Posterior vena cava (tissue), 2 donors: ENCODE measurements at regions not wholly inside any gene's neighbourhood (a gene's known extent, or its start where the extent isn't known, plus 50 kb on each side); places are given as distances from the start of the nearest gene placed in this dataset.
"Not testable (repeated sequence)": the region's sequence is repeated elsewhere in the genome, so short reads cannot be mapped to it uniquely, and the experiment has no call there.

ENCODE experiments used
- DNase-seq: peaks from one replicate; pipeline ENCODE4 v3.0.0-alpha.2; 2020; ENCODE audit warnings: low spot score
- intact Hi-C, 2 donors: fragments of 100-400 bp; cut with DNase I; formaldehyde crosslinking; loops; one replicate each; pipeline versions ENCODE4 v1.14.1 to v1.14.2; 2022 to 2023
- donor health status: DM: yes; HTN: yes; CAD: no.
- donor health status: DM: yes; HTN: yes; CAD: no.

GRCh38 chr6:167744681-167745669 lies 81.7 kb upstream of the AFDN start:
- no peak for DNase-seq
- intact Hi-C loops = no loop called here

- peak; percentile 92 for DNase-seq
- intact Hi-C loops = no loop called here
Measured at GRCh38 chr6:167745670-167746389, 80.9 kb upstream of the AFDN start.

GRCh38 chr6:167746390-167746907 lies 80.3 kb upstream of the AFDN start:
- no peak for DNase-seq
- intact Hi-C loops = no loop called here

- DNase-seq = no peak
- intact Hi-C loops = no loop called here
Measured at GRCh38 chr6:167746975-167747374, 79.7 kb upstream of the AFDN start.

- intact Hi-C loops = no loop called here
- DNase-seq = no peak
Measured at GRCh38 chr6:167747645-167748044, 79.1 kb upstream of the AFDN start.

DNA sequence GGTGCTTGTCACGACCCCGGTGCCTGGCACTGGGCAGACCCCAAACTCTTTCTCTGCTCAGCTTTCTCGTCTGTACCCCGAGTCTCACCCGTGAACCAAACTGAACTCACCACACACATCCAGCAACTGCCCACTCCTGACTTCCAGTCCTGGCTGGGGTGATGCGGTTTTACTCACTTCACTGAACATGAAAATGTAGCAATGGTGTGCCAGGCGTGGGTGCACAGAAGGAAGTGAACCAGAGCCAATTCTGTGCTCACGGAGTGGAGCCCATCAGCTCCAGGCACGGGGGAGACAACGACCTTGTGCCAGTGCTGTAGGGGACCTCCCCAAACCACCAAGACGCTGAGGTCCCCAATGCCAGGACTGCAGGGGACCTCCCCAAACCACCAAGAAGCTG lies 78.7 kb upstream of the AFDN start:
- DNase-seq = no peak
- intact Hi-C loops = no loop called here

DNA sequence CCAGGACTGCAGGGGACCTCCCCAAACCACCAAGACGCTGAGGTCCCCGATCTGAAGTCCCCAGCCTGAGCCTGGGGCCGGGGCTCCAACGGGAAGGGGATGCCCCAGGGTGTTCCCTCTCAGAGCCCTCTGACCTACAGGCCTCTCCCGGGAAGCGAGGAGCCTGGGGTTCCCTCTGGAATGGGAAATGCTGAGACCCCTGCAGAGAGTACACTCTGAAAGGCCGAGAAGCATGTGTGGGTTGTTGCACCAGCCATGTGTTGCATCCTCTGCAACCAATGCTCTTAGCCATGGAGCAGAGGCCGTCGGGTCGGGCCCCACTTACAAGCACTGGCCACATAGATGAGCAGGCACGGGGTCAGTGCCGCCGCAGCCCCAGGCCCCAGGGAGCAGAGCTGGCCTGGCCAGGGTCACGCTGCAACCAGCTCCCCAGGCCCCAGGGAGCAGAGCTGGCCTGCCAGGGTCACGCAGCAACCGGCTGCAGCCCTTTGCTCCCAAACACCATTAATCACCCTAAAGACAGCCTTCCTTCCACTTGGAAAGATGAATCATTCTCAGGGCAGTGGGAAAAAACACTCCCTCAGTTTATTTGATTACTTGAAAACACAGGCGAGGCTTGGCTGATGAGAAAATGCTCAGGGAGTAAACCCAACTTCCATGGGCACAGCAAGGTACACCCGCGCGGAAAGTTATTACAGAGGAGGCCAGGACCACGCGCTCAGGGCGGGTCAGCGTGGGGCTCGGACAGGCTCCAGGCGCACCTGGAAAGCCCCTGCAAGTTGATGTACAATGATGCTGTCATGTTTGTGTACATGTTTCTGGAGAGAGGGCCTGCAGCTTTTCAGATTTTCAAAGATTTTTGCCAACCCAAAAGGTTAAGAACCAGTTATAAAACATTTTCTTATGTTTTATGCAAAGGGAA lies 78.0 kb upstream of the AFDN start:
- DNase-seq = no peak
- intact Hi-C loops = no loop called here

- intact Hi-C loops = no loop called here
- DNase-seq = no peak
Measured at GRCh38 chr6:167750956-167751358, 75.8 kb upstream of the AFDN start.

- intact Hi-C loops = no loop called here
- no peak for DNase-seq
Measured at GRCh38 chr6:167751579-167752115, 75.1 kb upstream of the AFDN start.

DNA sequence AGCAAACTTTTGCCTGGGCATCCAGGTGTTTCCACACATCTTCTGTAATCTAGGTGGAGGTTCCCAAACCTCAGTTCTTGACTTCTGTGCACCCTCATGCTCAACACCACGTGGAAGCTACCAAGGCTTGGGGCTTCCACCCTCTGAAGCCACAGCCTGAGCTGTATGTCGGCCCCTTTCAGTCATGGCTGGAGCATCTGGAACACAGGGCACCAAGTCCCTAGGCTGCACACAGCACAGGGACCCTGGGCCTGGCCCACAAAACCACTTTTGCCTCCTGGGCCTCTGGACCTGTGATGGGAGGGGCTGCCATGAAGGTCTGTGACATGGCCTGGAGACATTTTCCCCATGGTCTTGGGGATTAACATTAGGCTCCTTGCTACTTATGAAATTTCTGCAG lies 73.4 kb upstream of the AFDN start:
- intact Hi-C loops = not testable (repeated sequence)
- DNase-seq = peak; percentile 51

GRCh38 chr6:167754691-167755090 lies 72.0 kb upstream of the AFDN start:
- intact Hi-C loops = no loop called here
- DNase-seq = peak; percentile 65

DNA sequence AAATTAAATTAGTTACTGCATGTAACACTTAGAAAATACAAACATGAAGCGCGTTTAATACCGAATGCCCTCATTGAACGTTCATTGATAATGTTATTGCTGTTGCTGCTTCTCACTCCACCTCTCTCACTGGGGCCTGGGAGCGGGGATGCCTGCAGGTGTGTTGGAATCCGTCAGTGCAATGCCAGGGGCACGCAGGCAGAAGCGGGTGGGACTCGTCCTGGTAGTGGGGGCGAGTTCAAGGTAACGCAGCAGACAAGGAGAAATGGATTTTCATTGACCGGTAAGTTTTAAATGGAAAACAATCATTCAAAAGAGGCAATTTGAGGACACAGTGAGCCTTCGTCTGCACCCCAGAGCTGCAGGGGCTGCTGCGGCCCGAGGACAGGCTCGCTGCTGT lies 71.2 kb upstream of the AFDN start:
- DNase-seq = peak; percentile 42
- intact Hi-C loops = no loop called here

- no peak for DNase-seq
- intact Hi-C loops = no loop called here
Measured at GRCh38 chr6:167756597-167756996, 70.1 kb upstream of the AFDN start.

- intact Hi-C loops = no loop called here
- no peak for DNase-seq
Measured at GRCh38 chr6:167757249-167757648, 69.5 kb upstream of the AFDN start.

- intact Hi-C loops = no loop called here
- DNase-seq = peak; percentile 67
Measured at GRCh38 chr6:167757821-167758220, 68.9 kb upstream of the AFDN start.

GRCh38 chr6:167758309-167759023 lies 68.2 kb upstream of the AFDN start:
- peak; percentile 52 for DNase-seq
- intact Hi-C loops = no loop called here

GRCh38 chr6:167759206-167759605 lies 67.5 kb upstream of the AFDN start:
- intact Hi-C loops = no loop called here
- DNase-seq = peak; percentile 44

DNA sequence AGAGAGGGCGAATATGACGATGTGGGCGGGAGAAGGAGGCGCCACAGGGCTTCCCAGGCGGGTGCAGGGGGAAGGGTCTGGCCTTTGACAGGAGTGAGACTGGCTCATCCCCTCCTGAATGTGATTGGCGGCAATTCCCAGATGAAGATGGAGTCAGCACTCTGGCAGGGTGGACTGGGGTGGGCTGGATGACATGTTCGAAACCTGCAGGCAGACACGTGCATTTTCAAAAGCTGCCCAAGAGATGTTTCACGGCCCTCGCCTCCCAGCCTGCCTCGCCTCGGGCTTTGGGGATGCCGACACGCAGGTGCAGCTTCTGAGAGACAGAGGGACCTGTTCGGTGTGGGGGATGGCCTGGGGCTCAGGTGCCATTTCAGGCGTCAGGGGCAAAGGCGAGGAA lies 66.8 kb upstream of the AFDN start:
- intact Hi-C loops = loop anchor here in 1 of 2 donors (5.0 kb wide), 1 partner anchor 1312 kb away; no protein-coding TSS in a partner anchor
- DNase-seq = peak; percentile 68
